Spleen (tissue), 7 donors: ENCODE measurements at regions not wholly inside any gene's neighbourhood (a gene's known extent, or its start where the extent isn't known, plus 50 kb on each side); places are given as distances from the start of the nearest gene placed in this dataset.

ENCODE experiments used
- CTCF ChIP-seq, 11 experiments: fragments of 200-600 bp in 7 of 11; fragments of 450-650 bp in 4 of 11; sonication (generic) in 4 of 11; IDR thresholded peaks in 8 of 11; conservative IDR thresholded peaks in 3 of 11; 1 replicate in 7 of 11; 2 replicates in 4 of 11; pipeline versions ENCODE4 v1.4.0 to v1.8.0; 2016 to 2021; ENCODE audit warnings: antibody characterized with exemption in 11 of 11, inconsistent platforms in 4 of 11, mild to moderate bottlenecking in 1 of 11
- POLR2A ChIP-seq, 3 donors: fragments of 450-650 bp; IDR thresholded peaks; one replicate each; pipeline ENCODE4 v1.5.1; 2017; ENCODE audit warnings: antibody characterized with exemption in 3 of 3, mild to moderate bottlenecking in 1 of 3
- POLR2AphosphoS5 ChIP-seq, 3 donors: sonication (generic); formaldehyde crosslinking; IDR thresholded peaks; one replicate each; pipeline ENCODE4 v1.5.1; 2017; ENCODE audit warnings: antibody characterized with exemption in 3 of 3
- donor health status: DM: no; HTN: no; CAD: no; lungs with moderate emphysema.
- donor health status: DM: no; HTN: no; CAD: no.
- donor health status: DM: no; HTN: no; CAD: no.

GRCh38 chr6:82836022-82836575, 229.5 kb downstream of the UBE3D start:
- TF ChIP-seq CTCF (IDR thresholded peaks at IDR 0.05 in 8 of 11, conservative IDR thresholded peaks at IDR 0.05 in 3 of 11) = no peak
- no peak for TF ChIP-seq POLR2AphosphoS5 (IDR thresholded peaks at IDR 0.05)
- TF ChIP-seq POLR2A (IDR thresholded peaks at IDR 0.05) = no peak
